Mesothelial cell of epicardium (in vitro differentiated cells): ENCODE measurements at regions not wholly inside any gene's neighbourhood (a gene's known extent, or its start where the extent isn't known, plus 50 kb on each side); places are given as distances from the start of the nearest gene placed in this dataset.

ENCODE experiments used
- DNase-seq, 2 experiments: peaks; one replicate each; pipeline ENCODE4 v3.0.0; 2021; ENCODE audit warnings: low spot score in 2 of 2; ENCODE audit not compliant: unreplicated experiment in 2 of 2
- H3K27ac Mint-ChIP-seq: 2 replicates; pipeline ENCODE4 v1.8.0; 2021; ENCODE audit warnings: mixed read lengths
- H3K27me3 Mint-ChIP-seq: 2 replicates; pipeline ENCODE4 v1.8.0; 2021; ENCODE audit warnings: low read depth, mixed read lengths
- H3K36me3 Mint-ChIP-seq: 2 replicates; pipeline ENCODE4 v1.8.0; 2021; ENCODE audit warnings: mixed read lengths
- H3K4me1 Mint-ChIP-seq: 2 replicates; pipeline ENCODE4 v1.8.0; 2021; ENCODE audit warnings: mixed read lengths
- H3K4me3 Mint-ChIP-seq: 2 replicates; pipeline ENCODE4 v1.8.0; 2021; ENCODE audit warnings: mild to moderate bottlenecking, moderate library complexity, mixed read lengths
- H3K9me3 Mint-ChIP-seq: 2 replicates; pipeline ENCODE4 v1.8.0; 2021; ENCODE audit warnings: mixed read lengths
- TF ChIP-seq, protein P1 (sequence below): fragments of 200-600 bp; sonication (generic); IDR thresholded peaks from one replicate; pipeline ENCODE4 v1.5.0; 2021; ENCODE audit warnings: antibody characterized with exemption; ENCODE audit not compliant: unreplicated experiment

GRCh38 chr4:44093390-44093789 lies 355.2 kb downstream of the KCTD8 start:
- no peaks in the 10 kb centered on the region for H3K4me1 Mint-ChIP-seq
- H3K9me3 Mint-ChIP-seq, result no peaks in the 10 kb centered on the region
- no peaks in the 10 kb centered on the region for H3K27me3 Mint-ChIP-seq
- H3K4me3 Mint-ChIP-seq, result no peak overlapping the region
- no peak for DNase-seq
- TF ChIP-seq, protein P1, sequence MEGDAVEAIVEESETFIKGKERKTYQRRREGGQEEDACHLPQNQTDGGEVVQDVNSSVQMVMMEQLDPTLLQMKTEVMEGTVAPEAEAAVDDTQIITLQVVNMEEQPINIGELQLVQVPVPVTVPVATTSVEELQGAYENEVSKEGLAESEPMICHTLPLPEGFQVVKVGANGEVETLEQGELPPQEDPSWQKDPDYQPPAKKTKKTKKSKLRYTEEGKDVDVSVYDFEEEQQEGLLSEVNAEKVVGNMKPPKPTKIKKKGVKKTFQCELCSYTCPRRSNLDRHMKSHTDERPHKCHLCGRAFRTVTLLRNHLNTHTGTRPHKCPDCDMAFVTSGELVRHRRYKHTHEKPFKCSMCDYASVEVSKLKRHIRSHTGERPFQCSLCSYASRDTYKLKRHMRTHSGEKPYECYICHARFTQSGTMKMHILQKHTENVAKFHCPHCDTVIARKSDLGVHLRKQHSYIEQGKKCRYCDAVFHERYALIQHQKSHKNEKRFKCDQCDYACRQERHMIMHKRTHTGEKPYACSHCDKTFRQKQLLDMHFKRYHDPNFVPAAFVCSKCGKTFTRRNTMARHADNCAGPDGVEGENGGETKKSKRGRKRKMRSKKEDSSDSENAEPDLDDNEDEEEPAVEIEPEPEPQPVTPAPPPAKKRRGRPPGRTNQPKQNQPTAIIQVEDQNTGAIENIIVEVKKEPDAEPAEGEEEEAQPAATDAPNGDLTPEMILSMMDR, result no peak
- H3K27ac Mint-ChIP-seq, result no peak overlapping the region
- no peaks in the 10 kb centered on the region for H3K36me3 Mint-ChIP-seq

- H3K36me3 Mint-ChIP-seq, result no peaks in the 10 kb centered on the region
- no peak for DNase-seq
- peaks cover 31% of the 10 kb centered on the region for H3K9me3 Mint-ChIP-seq
- no peaks in the 10 kb centered on the region for H3K27me3 Mint-ChIP-seq
- no peak overlapping the region for H3K4me3 Mint-ChIP-seq
- H3K27ac Mint-ChIP-seq, result no peak overlapping the region
- TF ChIP-seq, protein P1, result no peak
- H3K4me1 Mint-ChIP-seq, result no peaks in the 10 kb centered on the region
These were observed 349.6 kb downstream of the KCTD8 start for GRCh38 chr4:44098973-44099372.

DNA sequence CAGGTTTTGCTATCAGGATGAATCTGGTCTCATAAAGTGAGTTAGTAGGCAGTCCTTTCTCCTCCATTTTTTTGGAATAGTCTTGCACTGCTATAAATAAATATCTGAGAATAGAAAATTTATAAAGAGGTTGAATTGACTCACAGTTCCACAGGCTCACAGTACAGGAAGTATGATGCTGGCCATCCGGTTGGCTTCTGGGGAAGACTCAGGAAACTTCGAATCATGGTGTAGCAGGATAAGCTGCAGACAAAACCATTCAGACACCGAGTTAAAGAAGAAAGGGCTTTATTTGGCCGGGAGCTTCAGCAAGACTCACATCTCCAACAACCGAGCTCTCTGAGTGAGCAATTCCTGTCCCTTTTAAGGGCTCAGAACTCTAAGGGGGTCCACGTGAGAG lies 348.2 kb downstream of the KCTD8 start:
- H3K4me1 Mint-ChIP-seq, result no peaks in the 10 kb centered on the region
- no peak for DNase-seq
- TF ChIP-seq, protein P1, result no peak
- no peaks in the 10 kb centered on the region for H3K27me3 Mint-ChIP-seq
- peaks cover 33% of the 10 kb centered on the region for H3K9me3 Mint-ChIP-seq
- H3K36me3 Mint-ChIP-seq, result no peaks in the 10 kb centered on the region
- H3K4me3 Mint-ChIP-seq, result no peak overlapping the region
- H3K27ac Mint-ChIP-seq, result no peak overlapping the region

- peaks cover 10% of the 10 kb centered on the region for H3K4me1 Mint-ChIP-seq
- no peak for DNase-seq
- TF ChIP-seq, protein P1, result no peak
- no peaks in the 10 kb centered on the region for H3K36me3 Mint-ChIP-seq
- H3K9me3 Mint-ChIP-seq, result no peaks in the 10 kb centered on the region
- no peak overlapping the region for H3K27ac Mint-ChIP-seq
- H3K4me3 Mint-ChIP-seq, result no peak overlapping the region
- H3K27me3 Mint-ChIP-seq, result no peaks in the 10 kb centered on the region
These were observed 329.5 kb downstream of the KCTD8 start for GRCh38 chr4:44118971-44119680.

DNA sequence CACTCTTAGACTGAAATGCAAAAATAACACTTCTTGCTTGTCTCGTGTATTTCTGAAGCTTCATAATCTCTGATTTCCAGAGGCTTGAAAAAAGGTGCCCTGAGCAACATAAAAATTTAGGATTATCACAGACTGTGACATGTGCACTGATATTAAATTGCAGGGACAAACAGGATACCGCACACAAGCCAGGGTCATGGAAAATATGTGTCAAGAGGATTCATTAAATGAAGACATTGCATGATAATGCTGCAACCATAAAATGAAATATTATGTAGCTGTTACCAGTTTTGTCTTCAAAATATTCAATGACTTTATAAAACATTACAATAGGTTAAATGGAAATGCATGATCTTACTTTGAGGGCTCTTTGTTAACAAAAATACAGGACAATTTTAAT lies 328.0 kb downstream of the KCTD8 start:
- Mint-ChIP-seq H3K27me3 (no peaks in the 10 kb centered on the region), H3K4me1 (peaks cover 10% of the 10 kb centered on the region), H3K4me3 (no peak overlapping the region), H3K9me3 (no peaks in the 10 kb centered on the region), H3K36me3 (no peaks in the 10 kb centered on the region), H3K27ac (no peak overlapping the region)
- DNase-seq, result no peak
- TF ChIP-seq, protein P1, result no peak
